K562 (cell line): ENCODE measurements at regions not wholly inside any gene's neighbourhood (a gene's known extent, or its start where the extent isn't known, plus 50 kb on each side); places are given as distances from the start of the nearest gene placed in this dataset.

Source experiments
- EZH2 ChIP-seq: IDR thresholded peaks from 2 replicates; pipeline ENCODE4 v1.6.1; 2012; ENCODE audit warnings: low read depth, mild to moderate bottlenecking, inconsistent platforms, low read length, borderline replicate concordance
- SMAD1 ChIP-seq: fragments of 150-350 bp; IDR thresholded peaks from 2 replicates; pipeline ENCODE4 v1.6.1; 2014; ENCODE audit warnings: low read length, low read depth; ENCODE audit not compliant: partially characterized antibody
- TCF7L2 ChIP-seq: fragments of 150-350 bp; IDR thresholded peaks from 2 replicates; pipeline ENCODE4 v1.6.1; 2016; ENCODE audit warnings: low read depth, mild to moderate bottlenecking, low read length, moderate library complexity

- no peak for TF ChIP-seq TCF7L2
- TF ChIP-seq SMAD1: no peak
- TF ChIP-seq EZH2: no peak
Measured at GRCh38 chr5:103360475-103360874, 101.9 kb downstream of the MACIR start.
